Astrocyte (in vitro differentiated cells and primary cell): ENCODE measurements at regions not wholly inside any gene's neighbourhood (a gene's known extent, or its start where the extent isn't known, plus 50 kb on each side); places are given as distances from the start of the nearest gene placed in this dataset.
A peak's percentile ranks its signal among the peaks of the same experiment; 100 is the strongest.

Source experiments
- DNase-seq: peaks from one replicate; pipeline ENCODE4 v3.0.0-alpha.2; 2010; ENCODE audit warnings: low read depth
- FAIRE-seq: peaks from 2 replicates; lab custom pipeline; 2011; peaks lifted over from hg19 to GRCh38; lab: Jason Lieb, UNC
- H2AFZ ChIP-seq: 2 replicates; pipeline ENCODE4 v1.6.0; 2012; ENCODE audit warnings: low read depth, low read length, inconsistent platforms
- H3K27ac ChIP-seq: 2 replicates; pipeline ENCODE4 v1.5.1; 2011; ENCODE audit warnings: low read depth, low read length, inconsistent platforms
- H3K27me3 ChIP-seq: 2 replicates; pipeline ENCODE4 v1.6.0; 2011; ENCODE audit warnings: low read length, inconsistent platforms; ENCODE audit not compliant: insufficient read depth
- H3K36me3 ChIP-seq: 2 replicates; pipeline ENCODE4 v1.5.1; 2011; ENCODE audit warnings: low read length, inconsistent platforms; ENCODE audit not compliant: insufficient read depth
- H3K4me1 ChIP-seq: 2 replicates; pipeline ENCODE4 v1.5.1; 2011; ENCODE audit warnings: low read length, inconsistent platforms; ENCODE audit not compliant: insufficient read depth
- H3K4me2 ChIP-seq: 2 replicates; pipeline ENCODE4 v1.6.0; 2012; ENCODE audit warnings: low read length, inconsistent platforms
- H3K4me3 ChIP-seq: 2 replicates; pipeline ENCODE4 v1.5.1; 2011; ENCODE audit warnings: low read depth, mild to moderate bottlenecking, low read length, inconsistent platforms; ENCODE audit not compliant: insufficient read depth
- H3K79me2 ChIP-seq: 2 replicates; pipeline ENCODE4 v1.6.0; 2012; ENCODE audit warnings: mild to moderate bottlenecking, low read length, inconsistent platforms; ENCODE audit not compliant: insufficient read depth
- H3K9ac ChIP-seq: 2 replicates; pipeline ENCODE4 v1.6.0; 2012; ENCODE audit warnings: mild to moderate bottlenecking, low read length, inconsistent platforms
- H3K9me3 ChIP-seq: 2 replicates; pipeline ENCODE4 v1.5.1; 2012; ENCODE audit warnings: low read depth, mild to moderate bottlenecking, low read length, inconsistent platforms; ENCODE audit not compliant: insufficient read depth
- H4K20me1 ChIP-seq: 2 replicates; pipeline ENCODE4 v1.6.0; 2012; ENCODE audit warnings: low read length, inconsistent platforms; ENCODE audit not compliant: insufficient read depth
- H3K27ac Mint-ChIP-seq: one replicate; pipeline ENCODE4 v1.8.0; 2021; ENCODE audit warnings: mild to moderate bottlenecking, mixed read lengths; ENCODE audit not compliant: unreplicated experiment
- H3K27me3 Mint-ChIP-seq: one replicate; pipeline ENCODE4 v1.8.0; 2021; ENCODE audit warnings: low read depth, mixed read lengths; ENCODE audit not compliant: unreplicated experiment
- H3K36me3 Mint-ChIP-seq: one replicate; pipeline ENCODE4 v1.8.0; 2021; ENCODE audit warnings: low read depth, mixed read lengths; ENCODE audit not compliant: unreplicated experiment
- H3K4me1 Mint-ChIP-seq: one replicate; pipeline ENCODE4 v1.8.0; 2021; ENCODE audit warnings: low read depth, mixed read lengths; ENCODE audit not compliant: unreplicated experiment
- H3K4me3 Mint-ChIP-seq: one replicate; pipeline ENCODE4 v1.8.0; 2021; ENCODE audit warnings: mild to moderate bottlenecking, moderate library complexity, mixed read lengths; ENCODE audit not compliant: unreplicated experiment
- H3K9me3 Mint-ChIP-seq: one replicate; pipeline ENCODE4 v1.8.0; 2021; ENCODE audit warnings: mild to moderate bottlenecking, mixed read lengths; ENCODE audit not compliant: unreplicated experiment
- EZH2 ChIP-seq: IDR thresholded peaks from 2 replicates; pipeline ENCODE4 v1.6.1; 2012; ENCODE audit warnings: mild to moderate bottlenecking, low read length, inconsistent platforms; ENCODE audit not compliant: insufficient read depth
- TF ChIP-seq, protein P1 (sequence below): IDR thresholded peaks from 2 replicates; pipeline ENCODE4 v1.5.1; 2011; ENCODE audit warnings: low read depth, mild to moderate bottlenecking, inconsistent platforms, low read length, moderate library complexity; ENCODE audit not compliant: insufficient read depth

DNA sequence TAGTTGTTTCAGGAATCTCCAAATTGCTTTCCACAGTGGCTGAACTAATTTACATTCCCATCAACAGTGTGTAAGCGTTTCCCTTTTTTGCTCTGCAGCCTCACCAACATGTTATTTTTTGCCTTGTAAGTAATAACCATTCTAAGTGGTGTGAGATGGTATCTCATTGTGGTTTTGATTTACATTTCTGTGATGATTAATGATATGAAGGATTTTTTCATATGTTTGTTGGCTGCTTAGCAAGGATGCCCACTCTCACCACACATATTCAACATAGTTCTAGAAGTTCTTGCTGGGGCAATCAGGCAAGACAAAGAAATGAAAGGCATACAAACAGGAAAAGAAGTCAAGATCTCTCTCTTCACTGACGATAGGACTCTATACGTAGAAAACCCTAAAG, 472.4 kb downstream of the ZNF674 start:
- peak; percentile 84 for FAIRE-seq

DNA sequence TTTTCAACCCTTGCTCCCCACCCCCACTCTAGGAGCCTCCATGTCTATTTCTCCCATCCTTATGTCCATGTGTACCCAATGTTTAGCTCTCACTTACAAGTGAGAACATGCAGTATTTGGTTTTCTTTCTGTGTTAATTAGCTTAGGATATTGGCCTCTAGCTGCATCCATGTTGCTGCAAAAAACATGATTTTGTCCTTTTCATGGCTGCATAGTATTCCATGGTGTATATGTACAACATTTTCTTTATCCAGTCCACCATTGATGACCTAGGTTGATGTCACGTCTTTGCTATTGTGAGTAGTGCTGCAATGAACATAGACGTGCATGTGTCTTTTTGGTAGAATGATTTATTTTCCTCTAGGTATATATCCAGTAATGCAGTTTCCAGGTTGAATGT, 472.8 kb downstream of the ZNF674 start:
- H3K4me3 ChIP-seq = no peak overlapping the region
- Mint-ChIP-seq H3K36me3 (no peaks in the 10 kb centered on the region), H3K27ac (no peak overlapping the region), H3K27me3 (no peaks in the 10 kb centered on the region), H3K9me3 (no peaks in the 10 kb centered on the region), H3K4me3 (no peak overlapping the region), H3K4me1 (no peaks in the 10 kb centered on the region)
- FAIRE-seq (no peak), DNase-seq (no peak)
- no peak overlapping the region for H3K4me2 ChIP-seq
- no peaks in the 10 kb centered on the region for H4K20me1 ChIP-seq
- H3K27me3 ChIP-seq = no peaks in the 10 kb centered on the region
- no peaks in the 10 kb centered on the region for H3K4me1 ChIP-seq
- no peaks in the 10 kb centered on the region for H3K36me3 ChIP-seq
- no peak overlapping the region for H3K27ac ChIP-seq
- no peaks in the 10 kb centered on the region for H3K9me3 ChIP-seq
- H3K9ac ChIP-seq = no peak overlapping the region
- TF ChIP-seq, protein P1, sequence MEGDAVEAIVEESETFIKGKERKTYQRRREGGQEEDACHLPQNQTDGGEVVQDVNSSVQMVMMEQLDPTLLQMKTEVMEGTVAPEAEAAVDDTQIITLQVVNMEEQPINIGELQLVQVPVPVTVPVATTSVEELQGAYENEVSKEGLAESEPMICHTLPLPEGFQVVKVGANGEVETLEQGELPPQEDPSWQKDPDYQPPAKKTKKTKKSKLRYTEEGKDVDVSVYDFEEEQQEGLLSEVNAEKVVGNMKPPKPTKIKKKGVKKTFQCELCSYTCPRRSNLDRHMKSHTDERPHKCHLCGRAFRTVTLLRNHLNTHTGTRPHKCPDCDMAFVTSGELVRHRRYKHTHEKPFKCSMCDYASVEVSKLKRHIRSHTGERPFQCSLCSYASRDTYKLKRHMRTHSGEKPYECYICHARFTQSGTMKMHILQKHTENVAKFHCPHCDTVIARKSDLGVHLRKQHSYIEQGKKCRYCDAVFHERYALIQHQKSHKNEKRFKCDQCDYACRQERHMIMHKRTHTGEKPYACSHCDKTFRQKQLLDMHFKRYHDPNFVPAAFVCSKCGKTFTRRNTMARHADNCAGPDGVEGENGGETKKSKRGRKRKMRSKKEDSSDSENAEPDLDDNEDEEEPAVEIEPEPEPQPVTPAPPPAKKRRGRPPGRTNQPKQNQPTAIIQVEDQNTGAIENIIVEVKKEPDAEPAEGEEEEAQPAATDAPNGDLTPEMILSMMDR = no peak
- TF ChIP-seq EZH2 = no peak
- no peak overlapping the region for H2AFZ ChIP-seq
- H3K79me2 ChIP-seq = no peaks in the 10 kb centered on the region

More for the DNA sequence above, 472.4 kb downstream of the ZNF674 start:
- DNase-seq = peak; percentile 22
- Mint-ChIP-seq H3K36me3 (no peaks in the 10 kb centered on the region), H3K9me3 (peaks cover 3% of the 10 kb centered on the region), H3K27me3 (no peaks in the 10 kb centered on the region), H3K4me1 (no peaks in the 10 kb centered on the region), H3K4me3 (no peak overlapping the region), H3K27ac (no peak overlapping the region)
- H3K79me2 ChIP-seq = no peaks in the 10 kb centered on the region
- no peak overlapping the region for H3K9ac ChIP-seq
- TF ChIP-seq EZH2 = no peak
- no peaks in the 10 kb centered on the region for H3K36me3 ChIP-seq
- H3K4me1 ChIP-seq = no peaks in the 10 kb centered on the region
- no peaks in the 10 kb centered on the region for H3K27me3 ChIP-seq
- no peak overlapping the region for H2AFZ ChIP-seq
- H3K27ac ChIP-seq = no peak overlapping the region
- H3K9me3 ChIP-seq = no peaks in the 10 kb centered on the region
- H3K4me2 ChIP-seq = no peak overlapping the region
- H3K4me3 ChIP-seq = no peak overlapping the region
- H4K20me1 ChIP-seq = no peaks in the 10 kb centered on the region

DNA sequence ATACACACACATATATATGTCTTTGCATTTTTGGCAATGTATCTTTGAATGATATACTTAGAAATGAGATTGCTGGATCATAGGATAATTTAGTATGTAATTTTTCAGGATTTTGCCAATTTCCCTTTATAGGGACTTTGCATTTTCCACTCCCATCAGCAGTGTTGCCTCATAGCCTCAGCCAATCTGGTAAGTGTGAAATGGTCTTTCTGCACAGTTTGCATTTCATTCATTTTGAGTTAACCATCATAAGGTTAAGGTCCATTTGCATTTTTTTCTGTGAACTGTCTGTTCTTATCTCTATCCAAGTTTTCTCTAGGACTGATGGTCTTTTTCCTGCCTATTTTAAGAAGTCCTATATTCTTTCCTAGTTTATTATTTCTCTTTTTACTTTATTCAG, 474.8 kb downstream of the ZNF674 start:
- Mint-ChIP-seq H3K4me1 (no peaks in the 10 kb centered on the region), H3K4me3 (no peak overlapping the region), H3K27ac (no peak overlapping the region), H3K9me3 (no peaks in the 10 kb centered on the region), H3K27me3 (no peaks in the 10 kb centered on the region), H3K36me3 (no peaks in the 10 kb centered on the region)
- TF ChIP-seq, protein P1 = no peak
- no peak for TF ChIP-seq EZH2
- Histone ChIP-seq H3K27ac (no peak overlapping the region), H3K4me1 (no peaks in the 10 kb centered on the region), H2AFZ (no peak overlapping the region), H3K9ac (no peak overlapping the region), H3K79me2 (no peaks in the 10 kb centered on the region), H3K4me3 (no peak overlapping the region), H3K9me3 (no peaks in the 10 kb centered on the region), H3K36me3 (no peaks in the 10 kb centered on the region), H3K27me3 (no peaks in the 10 kb centered on the region), H4K20me1 (no peaks in the 10 kb centered on the region), H3K4me2 (no peak overlapping the region)
- DNase-seq (no peak), FAIRE-seq (peak; percentile 17)
